NB4 (cell line): ENCODE measurements at regions not wholly inside any gene's neighbourhood (a gene's known extent, or its start where the extent isn't known, plus 50 kb on each side); places are given as distances from the start of the nearest gene placed in this dataset.

Experiments used
- CTCF ChIP-seq: IDR thresholded peaks from one replicate; pipeline ENCODE4 v1.5.1; 2012; ENCODE audit warnings: low read depth, low read length
- MAX ChIP-seq: IDR thresholded peaks from 2 replicates; pipeline ENCODE4 v1.6.1; 2011; ENCODE audit warnings: low read depth, low read length
- MYC ChIP-seq: IDR thresholded peaks from 2 replicates; pipeline ENCODE4 v1.6.1; 2011; ENCODE audit warnings: low read depth, low read length
- POLR2A ChIP-seq: IDR thresholded peaks from 2 replicates; pipeline ENCODE4 v1.6.1; 2011; ENCODE audit warnings: mild to moderate bottlenecking; ENCODE audit not compliant: insufficient read length; ENCODE audit errors: extremely low read depth

GRCh38 chr3:87958289-87958688 lies 100.5 kb downstream of the CGGBP1 start:
- no peak for TF ChIP-seq MYC
- TF ChIP-seq CTCF, result no peak
- no peak for TF ChIP-seq MAX
- no peak for TF ChIP-seq POLR2A
